ENCODE measurements at regions not wholly inside any gene's neighbourhood (a gene's known extent, or its start where the extent isn't known, plus 50 kb on each side); places are given as distances from the start of the nearest gene placed in this dataset.

DNA sequence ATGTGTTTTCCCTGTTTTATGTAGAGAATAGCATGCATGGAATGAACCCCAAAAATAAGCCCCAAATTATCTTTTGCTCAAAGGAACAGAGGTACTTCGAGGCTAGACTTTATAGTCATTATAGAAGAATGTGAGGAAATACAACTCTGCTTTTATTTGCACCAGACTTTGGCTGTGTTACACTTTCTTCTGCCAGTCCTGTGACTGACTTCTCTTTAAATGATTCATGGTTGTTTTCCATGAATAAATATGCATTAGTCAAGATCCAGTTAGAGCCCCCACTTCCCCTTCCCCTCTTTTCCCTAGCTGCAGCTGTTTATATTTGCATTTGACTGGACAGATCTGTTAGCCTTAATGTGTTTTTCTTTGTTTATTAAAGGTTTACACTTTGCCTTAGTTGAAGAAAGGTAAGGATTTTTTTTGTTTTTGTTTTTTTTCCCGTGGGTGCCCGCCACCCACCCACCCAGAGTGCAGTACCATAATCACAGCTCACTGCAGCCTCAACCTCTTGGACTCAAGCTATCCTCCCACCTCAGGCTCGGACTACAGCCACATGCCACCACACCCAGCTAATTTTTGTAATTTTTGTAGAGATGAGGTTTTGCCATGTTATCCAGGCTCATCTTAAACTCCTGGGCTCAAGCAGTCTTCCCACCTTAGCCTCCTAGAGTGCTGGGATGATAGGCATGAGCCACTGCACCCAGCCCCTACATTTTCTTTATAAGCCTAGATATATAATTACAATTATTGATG, 152.6 kb downstream of the CYB561 start:
- Histone ChIP-seq H3K4me1 (ENCODE audit: control insufficient read depth, low read length) (no peaks in the 10 kb centered on the region), H3F3A (ENCODE audit: control insufficient read depth, insufficient read depth) (no peaks in the 10 kb centered on the region), H3K27ac (ENCODE audit: low read depth, low read length) (no peak overlapping the region), H3K79me2 (ENCODE audit: control insufficient read depth, low read length) (no peaks in the 10 kb centered on the region), H3K4me2 (ENCODE audit: low read length) (no peak overlapping the region), H3K9me2 (replicated peaks; ENCODE audit: control insufficient read depth, low read length) (no peaks in the 10 kb centered on the region), H3K4me3 (ENCODE audit: low read length) (no peak overlapping the region), H3K27me3 (ENCODE audit: control insufficient read depth, low read length) (no peaks in the 10 kb centered on the region), H4K20me1 (ENCODE audit: control insufficient read depth, insufficient read depth, low read depth, low read length) (no peaks in the 10 kb centered on the region), H3K9me3 (ENCODE audit: control insufficient read depth, insufficient read depth, low read length) (no peaks in the 10 kb centered on the region), H3K36me3 (ENCODE audit: control insufficient read depth, low read length) (no peaks in the 10 kb centered on the region)
- TF ChIP-seq, protein P1, sequence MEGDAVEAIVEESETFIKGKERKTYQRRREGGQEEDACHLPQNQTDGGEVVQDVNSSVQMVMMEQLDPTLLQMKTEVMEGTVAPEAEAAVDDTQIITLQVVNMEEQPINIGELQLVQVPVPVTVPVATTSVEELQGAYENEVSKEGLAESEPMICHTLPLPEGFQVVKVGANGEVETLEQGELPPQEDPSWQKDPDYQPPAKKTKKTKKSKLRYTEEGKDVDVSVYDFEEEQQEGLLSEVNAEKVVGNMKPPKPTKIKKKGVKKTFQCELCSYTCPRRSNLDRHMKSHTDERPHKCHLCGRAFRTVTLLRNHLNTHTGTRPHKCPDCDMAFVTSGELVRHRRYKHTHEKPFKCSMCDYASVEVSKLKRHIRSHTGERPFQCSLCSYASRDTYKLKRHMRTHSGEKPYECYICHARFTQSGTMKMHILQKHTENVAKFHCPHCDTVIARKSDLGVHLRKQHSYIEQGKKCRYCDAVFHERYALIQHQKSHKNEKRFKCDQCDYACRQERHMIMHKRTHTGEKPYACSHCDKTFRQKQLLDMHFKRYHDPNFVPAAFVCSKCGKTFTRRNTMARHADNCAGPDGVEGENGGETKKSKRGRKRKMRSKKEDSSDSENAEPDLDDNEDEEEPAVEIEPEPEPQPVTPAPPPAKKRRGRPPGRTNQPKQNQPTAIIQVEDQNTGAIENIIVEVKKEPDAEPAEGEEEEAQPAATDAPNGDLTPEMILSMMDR (IDR thresholded peaks at IDR 0.05; ENCODE audit: low read depth, low read length, poor library complexity, severe bottlenecking): no peak
- TF ChIP-seq EZH2phosphoT487 (IDR thresholded peaks at IDR 0.05; ENCODE audit: borderline replicate concordance, low read length): no peak

DNA sequence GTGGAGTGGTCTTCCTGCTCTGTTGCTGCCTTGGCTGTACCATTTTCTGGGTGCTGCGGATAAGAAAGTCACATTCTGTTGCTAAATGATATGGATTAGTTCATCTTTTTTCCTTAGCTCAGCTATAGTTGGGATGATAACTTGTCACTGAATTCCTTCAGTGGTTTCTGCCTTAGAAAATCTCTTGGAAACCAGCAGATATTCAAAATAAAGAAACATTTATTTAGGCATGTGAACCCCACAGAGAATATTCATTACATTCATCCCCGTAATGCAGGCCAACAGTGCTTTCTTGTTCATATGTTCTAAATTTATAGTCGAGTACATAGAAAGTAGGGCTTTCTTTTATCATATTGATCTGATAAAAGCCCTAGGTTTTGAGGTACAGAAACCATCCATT, 151.3 kb downstream of the CYB561 start:
- no peak overlapping the region for H3K4me3 ChIP-seq (ENCODE audit: low read length)
- H3K9me2 ChIP-seq (replicated peaks; ENCODE audit: control insufficient read depth, low read length): no peaks in the 10 kb centered on the region
- no peaks in the 10 kb centered on the region for H3K9me3 ChIP-seq (ENCODE audit: control insufficient read depth, insufficient read depth, low read length)
- H3K4me2 ChIP-seq (ENCODE audit: low read length): no peak overlapping the region
- no peak overlapping the region for H3K27ac ChIP-seq (ENCODE audit: low read depth, low read length)
- H3K27me3 ChIP-seq (ENCODE audit: control insufficient read depth, low read length): no peaks in the 10 kb centered on the region
- no peaks in the 10 kb centered on the region for H3K4me1 ChIP-seq (ENCODE audit: control insufficient read depth, low read length)
- H3K79me2 ChIP-seq (ENCODE audit: control insufficient read depth, low read length): no peaks in the 10 kb centered on the region
- no peaks in the 10 kb centered on the region for H3F3A ChIP-seq (ENCODE audit: control insufficient read depth, insufficient read depth)
- no peaks in the 10 kb centered on the region for H3K36me3 ChIP-seq (ENCODE audit: control insufficient read depth, low read length)
- TF ChIP-seq EZH2phosphoT487 (IDR thresholded peaks at IDR 0.05; ENCODE audit: borderline replicate concordance, low read length): no peak
- TF ChIP-seq, protein P1 (IDR thresholded peaks at IDR 0.05; ENCODE audit: low read depth, low read length, poor library complexity, severe bottlenecking): no peak
- no peaks in the 10 kb centered on the region for H4K20me1 ChIP-seq (ENCODE audit: control insufficient read depth, insufficient read depth, low read depth, low read length)

DNA sequence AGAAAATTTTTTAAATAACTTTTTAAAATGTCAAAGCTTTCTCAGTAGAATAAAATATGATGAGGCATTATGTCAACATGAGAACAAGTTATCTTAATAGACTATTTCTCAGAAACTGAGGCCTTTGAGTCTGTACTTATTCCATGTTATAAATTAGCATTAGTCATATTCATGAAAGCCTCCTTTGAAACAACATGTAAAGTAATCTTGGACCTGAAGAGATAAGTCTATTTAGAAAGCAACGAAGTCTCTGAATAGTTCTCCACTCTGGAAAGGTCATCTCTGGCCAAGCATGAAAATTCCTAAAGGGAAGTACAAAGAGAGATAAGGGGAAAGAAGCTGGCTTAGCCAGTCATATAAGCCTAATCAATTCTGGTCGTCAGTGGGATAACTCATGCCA, 150.8 kb downstream of the CYB561 start:
- Histone ChIP-seq H3K9me2 (replicated peaks; ENCODE audit: control insufficient read depth, low read length) (no peaks in the 10 kb centered on the region), H3K27ac (ENCODE audit: low read depth, low read length) (no peak overlapping the region), H3K4me2 (ENCODE audit: low read length) (no peak overlapping the region), H3K79me2 (ENCODE audit: control insufficient read depth, low read length) (no peaks in the 10 kb centered on the region), H3K4me3 (ENCODE audit: low read length) (no peak overlapping the region), H3F3A (ENCODE audit: control insufficient read depth, insufficient read depth) (no peaks in the 10 kb centered on the region), H3K4me1 (ENCODE audit: control insufficient read depth, low read length) (no peaks in the 10 kb centered on the region), H3K36me3 (ENCODE audit: control insufficient read depth, low read length) (no peaks in the 10 kb centered on the region), H3K27me3 (ENCODE audit: control insufficient read depth, low read length) (no peaks in the 10 kb centered on the region), H4K20me1 (ENCODE audit: control insufficient read depth, insufficient read depth, low read depth, low read length) (no peaks in the 10 kb centered on the region), H3K9me3 (ENCODE audit: control insufficient read depth, insufficient read depth, low read length) (no peaks in the 10 kb centered on the region)
- TF ChIP-seq EZH2phosphoT487 (IDR thresholded peaks at IDR 0.05; ENCODE audit: borderline replicate concordance, low read length): no peak
- TF ChIP-seq, protein P1 (IDR thresholded peaks at IDR 0.05; ENCODE audit: low read depth, low read length, poor library complexity, severe bottlenecking): no peak
